Eye (tissue), 1 donor: ENCODE measurements at regions not wholly inside any gene's neighbourhood (a gene's known extent, or its start where the extent isn't known, plus 50 kb on each side); places are given as distances from the start of the nearest gene placed in this dataset.

ENCODE experiments used
- DNase-seq: peaks from one replicate; pipeline ENCODE4 v3.0.0-alpha.2; 2015

DNA sequence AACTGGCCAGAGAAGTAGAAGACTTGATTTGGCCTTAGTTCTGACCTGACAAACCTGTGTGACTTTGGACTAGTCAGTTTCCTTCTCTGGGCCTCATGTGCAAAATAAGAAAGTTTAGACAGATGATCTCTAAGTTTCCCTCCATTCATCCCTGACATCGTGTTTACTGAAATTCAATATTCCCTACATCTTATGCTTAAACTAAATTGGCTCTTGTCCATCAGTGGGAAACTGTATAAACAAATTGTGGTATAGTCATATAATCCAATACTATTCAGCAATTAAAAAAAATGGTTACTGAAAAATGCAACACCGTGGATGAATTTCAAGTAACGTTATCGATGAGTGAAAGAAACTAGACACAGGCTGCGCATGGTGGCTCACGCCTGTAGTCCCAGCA lies 64.4 kb upstream of the HRH1 start:
- no peak for DNase-seq

DNA sequence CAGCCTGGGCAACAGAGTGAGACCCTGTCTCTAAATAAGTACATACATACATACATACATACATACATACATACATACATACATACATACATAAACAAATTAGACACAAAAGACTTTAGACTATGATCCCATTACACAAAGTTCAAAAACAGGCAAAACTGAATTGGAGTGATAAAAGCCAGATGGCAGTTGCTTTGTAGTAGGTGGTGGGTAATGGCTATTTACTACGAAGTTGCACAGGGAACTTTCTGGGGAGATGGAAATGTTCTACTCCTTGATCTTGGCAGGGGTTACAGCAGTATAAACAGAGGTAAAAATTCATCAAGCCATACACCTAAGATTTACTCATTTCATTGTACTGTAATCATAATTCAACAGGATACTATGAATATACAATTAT lies 63.7 kb upstream of the HRH1 start:
- DNase-seq, result no peak

DNA sequence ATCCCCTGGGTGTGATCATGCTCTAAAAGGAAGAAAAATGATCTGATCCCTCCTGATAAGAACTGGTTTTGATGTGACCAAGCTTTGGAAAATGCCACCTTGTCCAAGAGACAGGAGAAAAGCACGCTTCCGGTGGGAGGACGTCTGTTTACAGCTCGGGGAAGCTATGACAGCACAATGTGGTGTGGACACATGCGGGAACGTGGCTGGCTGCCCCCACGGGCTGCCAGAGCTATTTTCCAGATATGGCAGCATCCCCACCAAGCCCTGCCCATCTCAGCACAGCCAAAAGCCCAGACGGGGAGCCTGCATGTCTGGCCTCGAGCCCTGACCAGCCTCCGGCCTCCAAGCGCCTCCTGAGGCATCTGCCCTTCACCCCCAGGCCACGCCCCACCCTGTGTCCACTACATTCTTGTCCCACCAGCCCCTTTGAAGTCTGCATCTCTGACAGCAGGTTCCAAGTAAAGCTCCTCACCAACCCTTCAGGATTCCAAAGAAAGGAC lies 63.2 kb upstream of the HRH1 start:
- no peak for DNase-seq

DNA sequence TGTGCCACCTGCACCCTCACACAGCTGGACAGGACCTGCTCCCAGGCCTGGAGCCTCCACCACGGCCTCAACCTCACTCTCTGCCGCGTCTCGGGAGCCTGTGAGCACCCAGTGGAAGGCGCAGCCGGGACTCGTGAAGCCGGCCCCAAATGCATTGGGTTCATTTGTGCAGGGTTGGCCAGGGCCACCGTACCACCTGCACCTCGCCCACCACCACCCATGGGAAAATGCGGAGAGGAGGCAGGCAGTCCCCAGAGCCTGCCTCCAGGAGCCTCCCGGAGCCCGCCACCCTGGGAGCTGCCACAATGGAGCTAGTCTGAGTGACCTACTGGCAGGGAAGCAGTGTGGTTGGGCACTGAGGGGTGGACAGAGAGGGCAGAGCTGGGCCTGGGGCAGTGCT lies 62.5 kb upstream of the HRH1 start:
- no peak for DNase-seq

DNA sequence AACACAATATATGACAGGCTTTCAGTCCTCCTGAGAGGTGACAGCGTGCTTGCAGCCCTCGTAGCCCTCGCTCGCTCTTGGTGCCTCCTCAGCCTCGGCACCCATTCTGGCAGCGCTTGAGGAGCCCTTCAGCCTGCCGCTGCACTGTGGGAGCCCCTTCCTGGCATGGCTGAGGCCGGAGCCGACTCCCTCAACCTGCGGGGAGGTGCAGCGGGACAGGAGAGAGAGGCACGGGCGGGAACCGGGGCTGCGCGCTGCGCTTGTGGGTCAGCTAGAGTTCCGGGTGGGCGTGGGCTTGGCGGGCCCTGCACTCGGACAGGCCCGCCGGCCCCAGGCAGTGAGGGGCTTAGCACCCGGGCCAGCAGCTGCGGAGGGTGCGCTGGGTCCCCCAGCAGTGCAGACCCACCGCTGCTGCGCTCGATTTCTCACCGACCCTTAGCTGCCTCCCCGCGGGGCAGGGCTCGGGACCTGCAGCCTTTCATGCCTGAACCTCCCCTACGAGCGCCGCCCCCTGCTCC lies 60.4 kb upstream of the HRH1 start:
- DNase-seq, result no peak

DNA sequence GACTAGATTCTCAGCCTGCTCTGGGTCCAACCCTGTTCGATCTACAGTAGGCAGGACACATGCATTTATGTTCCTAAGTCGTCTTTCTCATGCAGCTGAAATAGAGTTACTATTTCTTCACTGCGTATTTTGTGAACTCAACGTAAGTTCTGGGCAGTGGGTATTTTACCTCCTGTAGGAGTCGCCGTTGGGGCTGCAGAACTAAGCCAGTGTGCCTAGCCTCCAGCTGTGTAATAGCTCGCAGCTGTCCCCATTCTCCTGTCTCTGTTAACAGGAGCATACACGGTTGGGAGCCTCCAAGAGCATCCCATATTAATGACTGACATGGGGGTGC lies 58.4 kb upstream of the HRH1 start:
- no peak for DNase-seq

DNA sequence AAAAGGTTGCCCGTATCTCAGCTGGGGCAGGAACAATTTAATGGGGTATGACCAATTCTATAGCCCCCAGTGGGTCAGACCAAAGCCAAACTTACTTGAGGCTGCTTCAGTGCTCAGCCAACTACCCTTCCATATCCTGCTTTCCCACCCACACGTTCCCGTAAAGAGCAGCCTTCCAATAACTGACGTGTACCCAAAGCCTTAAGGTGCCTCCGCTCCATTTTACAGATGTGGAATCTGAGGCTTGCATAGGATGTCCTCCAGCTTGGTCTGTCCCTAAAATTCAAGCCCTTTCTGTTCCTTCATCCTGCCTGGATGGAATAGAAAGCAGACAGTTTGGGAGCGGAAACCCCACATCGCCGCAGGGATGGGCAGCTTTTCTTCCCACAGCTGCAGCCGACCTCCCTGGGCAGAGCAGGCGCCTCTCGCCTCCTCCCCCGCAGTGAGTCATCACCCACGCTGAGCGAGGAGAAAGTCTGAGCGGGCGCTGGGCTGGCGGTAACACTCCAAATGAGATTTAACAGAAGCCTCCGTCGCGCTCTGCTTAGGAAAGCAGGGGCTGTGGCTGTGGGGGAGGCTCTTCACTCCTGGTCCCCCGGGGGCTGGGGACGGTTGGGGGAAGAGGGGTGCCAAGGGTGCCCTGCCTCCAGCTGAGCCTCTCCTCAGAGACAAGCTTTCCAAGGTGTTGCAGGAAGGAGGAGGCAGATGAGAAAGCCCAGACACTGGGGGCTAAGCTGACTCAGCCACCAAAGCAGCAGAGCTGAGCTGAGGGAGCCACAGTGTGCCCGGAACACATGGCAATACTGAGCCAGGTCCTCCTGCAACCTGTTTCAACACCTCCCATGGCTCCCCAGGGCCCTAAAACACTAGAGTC lies 57.8 kb upstream of the HRH1 start:
- DNase-seq, result peak; percentile 67

DNA sequence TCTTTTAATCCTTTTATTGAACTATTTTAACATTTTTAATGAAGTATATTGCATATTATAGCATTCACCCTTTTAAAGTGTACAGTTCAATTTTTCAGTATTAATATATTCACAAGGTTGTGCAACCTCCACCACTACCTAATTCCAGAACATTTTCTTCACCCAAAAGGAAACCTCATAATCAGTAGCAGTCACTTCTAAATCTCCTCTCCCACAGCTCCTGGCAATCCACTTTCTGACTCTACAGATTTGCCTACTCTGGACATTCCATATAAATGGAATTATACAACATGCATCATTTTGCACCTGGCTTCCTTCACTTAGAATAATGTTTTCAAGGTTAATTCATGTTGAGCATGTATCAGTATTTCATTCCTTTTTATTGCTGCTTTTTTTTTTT lies 55.0 kb upstream of the HRH1 start:
- no peak for DNase-seq
